HEK293T (cell line): ENCODE measurements at regions not wholly inside any gene's neighbourhood (a gene's known extent, or its start where the extent isn't known, plus 50 kb on each side); places are given as distances from the start of the nearest gene placed in this dataset.

Experiments
- BHLHE40 ChIP-seq: fragments of 450-650 bp; IDR thresholded peaks from 2 replicates; pipeline ENCODE4 v1.6.1; 2016; ENCODE audit warnings: mild to moderate bottlenecking, moderate library complexity, borderline replicate concordance
- ELF4 ChIP-seq: fragments of 450-650 bp; IDR thresholded peaks from 2 replicates; pipeline ENCODE4 v1.6.1; 2017; ENCODE audit warnings: antibody characterized with exemption
- FOXM1 ChIP-seq: fragments of 450-650 bp; IDR thresholded peaks from 2 replicates; pipeline ENCODE4 v1.6.1; 2017; ENCODE audit warnings: mild to moderate bottlenecking, borderline replicate concordance
- HDGF ChIP-seq: fragments of 450-650 bp; IDR thresholded peaks from 2 replicates; pipeline ENCODE4 v1.6.1; 2017; ENCODE audit warnings: antibody characterized with exemption, borderline replicate concordance
- SP1 ChIP-seq: fragments of 450-650 bp; IDR thresholded peaks from 2 replicates; pipeline ENCODE4 v1.6.1; 2017
- SUZ12 ChIP-seq: fragments of 450-650 bp; IDR thresholded peaks from 2 replicates; pipeline ENCODE4 v1.6.1; 2016; ENCODE audit warnings: mild to moderate bottlenecking
- TARDBP ChIP-seq: fragments of 450-650 bp; IDR thresholded peaks from 2 replicates; pipeline ENCODE4 v1.6.1; 2016
- ZNF384 ChIP-seq: fragments of 450-650 bp; IDR thresholded peaks from 2 replicates; pipeline ENCODE4 v1.6.1; 2016
- TF ChIP-seq, protein P1 (sequence below): fragments of 450-650 bp; IDR thresholded peaks from 2 replicates; pipeline ENCODE4 v1.6.1; 2016

DNA sequence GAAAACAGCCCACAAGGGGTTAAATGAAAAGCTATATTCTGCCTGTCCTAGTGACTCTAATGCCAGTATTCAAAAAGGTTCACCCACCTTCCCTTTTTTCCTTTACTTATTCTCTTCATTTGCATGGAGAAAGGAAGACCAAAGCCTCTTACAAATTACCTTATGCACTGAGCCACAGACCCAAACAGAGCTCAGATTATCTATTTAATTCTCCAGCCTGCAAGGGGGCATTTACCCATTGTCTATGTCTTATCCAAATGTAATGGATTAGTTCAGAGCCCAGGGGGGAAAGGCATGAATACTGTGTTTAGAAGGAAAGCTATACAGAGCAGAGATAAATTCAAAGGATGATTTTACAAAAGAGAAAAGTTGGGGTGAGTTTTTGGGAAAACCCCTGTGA is 388.5 kb downstream of the OMA1 start:
- TF ChIP-seq SP1 (no peak), SUZ12 (no peak), FOXM1 (no peak), ZNF384 (no peak), TARDBP (no peak), HDGF (no peak), ELF4 (no peak), BHLHE40 (no peak)
- TF ChIP-seq, protein P1, sequence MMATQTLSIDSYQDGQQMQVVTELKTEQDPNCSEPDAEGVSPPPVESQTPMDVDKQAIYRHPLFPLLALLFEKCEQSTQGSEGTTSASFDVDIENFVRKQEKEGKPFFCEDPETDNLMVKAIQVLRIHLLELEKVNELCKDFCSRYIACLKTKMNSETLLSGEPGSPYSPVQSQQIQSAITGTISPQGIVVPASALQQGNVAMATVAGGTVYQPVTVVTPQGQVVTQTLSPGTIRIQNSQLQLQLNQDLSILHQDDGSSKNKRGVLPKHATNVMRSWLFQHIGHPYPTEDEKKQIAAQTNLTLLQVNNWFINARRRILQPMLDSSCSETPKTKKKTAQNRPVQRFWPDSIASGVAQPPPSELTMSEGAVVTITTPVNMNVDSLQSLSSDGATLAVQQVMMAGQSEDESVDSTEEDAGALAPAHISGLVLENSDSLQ: no peak
